ENCODE measurements at regions not wholly inside any gene's neighbourhood (a gene's known extent, or its start where the extent isn't known, plus 50 kb on each side); places are given as distances from the start of the nearest gene placed in this dataset.

GRCh38 chr13:109642358-109642757 lies 144.0 kb downstream of the IRS2 start:
- TF ChIP-seq CTCF (conservative IDR thresholded peaks at IDR 0.05) (no peak), EZH2 (IDR thresholded peaks at IDR 0.05; ENCODE audit: low read depth) (no peak)
